Activated CD4-positive, alpha-beta T cell treated with anti-CD3 and anti-CD28 coated beads for 24 hours (primary cell): ENCODE measurements at regions not wholly inside any gene's neighbourhood (a gene's known extent, or its start where the extent isn't known, plus 50 kb on each side); places are given as distances from the start of the nearest gene placed in this dataset.

ENCODE experiments used
- DNase-seq, 2 donors: peaks; one replicate each; pipeline ENCODE4 v3.0.0-alpha.2; 2020; ENCODE audit warnings: low read depth in 2 of 2

- no peak for DNase-seq
Measured at GRCh38 chr17:79246225-79247190, 171.9 kb downstream of the ENGASE start.

GRCh38 chr17:79244665-79245064 is 170.0 kb downstream of the ENGASE start:
- no peak for DNase-seq

GRCh38 chr17:79243996-79244395 is 169.4 kb downstream of the ENGASE start:
- no peak for DNase-seq

- no peak for DNase-seq
Measured at GRCh38 chr17:79243603-79243990, 169.0 kb downstream of the ENGASE start.

GRCh38 chr17:79242873-79243602 is 168.4 kb downstream of the ENGASE start:
- DNase-seq, result no peak

- no peak for DNase-seq
Measured at GRCh38 chr17:79242393-79242792, 167.8 kb downstream of the ENGASE start.

GRCh38 chr17:79241616-79242015 is 167.0 kb downstream of the ENGASE start:
- DNase-seq, result no peak

- DNase-seq, result no peak
Measured at GRCh38 chr17:79239205-79239604, 164.6 kb downstream of the ENGASE start.

GRCh38 chr17:79237448-79238053 is 162.9 kb downstream of the ENGASE start:
- no peak for DNase-seq

GRCh38 chr17:79235808-79236207 is 161.2 kb downstream of the ENGASE start:
- DNase-seq, result no peak

- DNase-seq, result no peak
Measured at GRCh38 chr17:79233916-79234551, 159.4 kb downstream of the ENGASE start.

- DNase-seq, result no peak
Measured at GRCh38 chr17:79232957-79233356, 158.3 kb downstream of the ENGASE start.

- no peak for DNase-seq
Measured at GRCh38 chr17:79231766-79232287, 157.2 kb downstream of the ENGASE start.

GRCh38 chr17:79230576-79230975 is 156.0 kb downstream of the ENGASE start:
- DNase-seq, result no peak

GRCh38 chr17:79226037-79226436 is 151.4 kb downstream of the ENGASE start:
- DNase-seq, result no peak

GRCh38 chr17:79224903-79225302 is 150.3 kb downstream of the ENGASE start:
- no peak for DNase-seq

GRCh38 chr17:79224476-79224875 is 149.9 kb downstream of the ENGASE start:
- no peak for DNase-seq

GRCh38 chr17:79223953-79224352 is 149.3 kb downstream of the ENGASE start:
- no peak for DNase-seq

- DNase-seq, result no peak
Measured at GRCh38 chr17:79223471-79223870, 148.8 kb downstream of the ENGASE start.

GRCh38 chr17:79221597-79221996 is 147.0 kb downstream of the ENGASE start:
- no peak for DNase-seq

GRCh38 chr17:79220713-79221291 is 146.2 kb downstream of the ENGASE start:
- DNase-seq, result no peak
